ENCODE measurements at regions not wholly inside any gene's neighbourhood (a gene's known extent, or its start where the extent isn't known, plus 50 kb on each side); places are given as distances from the start of the nearest gene placed in this dataset.

- TF ChIP-seq CTCF (IDR thresholded peaks at IDR 0.05; ENCODE audit: insufficient read depth, low read depth, low read length) (no peak), EZH2 (IDR thresholded peaks at IDR 0.05; ENCODE audit: insufficient read depth, low read length) (no peak)
These were observed 810.9 kb downstream of the LTN1 start for GRCh38 chr21:28181730-28182129.
